Glomerular visceral epithelial cell (primary cell): ENCODE measurements at regions not wholly inside any gene's neighbourhood (a gene's known extent, or its start where the extent isn't known, plus 50 kb on each side); places are given as distances from the start of the nearest gene placed in this dataset.
"Not testable (repeated sequence)": the region's sequence is repeated elsewhere in the genome, so short reads cannot be mapped to it uniquely, and the experiment has no call there.

ENCODE experiments used
- DNase-seq: peaks from one replicate; pipeline ENCODE4 v3.0.0-alpha.2; 2016; ENCODE audit errors: extremely low spot score

DNA sequence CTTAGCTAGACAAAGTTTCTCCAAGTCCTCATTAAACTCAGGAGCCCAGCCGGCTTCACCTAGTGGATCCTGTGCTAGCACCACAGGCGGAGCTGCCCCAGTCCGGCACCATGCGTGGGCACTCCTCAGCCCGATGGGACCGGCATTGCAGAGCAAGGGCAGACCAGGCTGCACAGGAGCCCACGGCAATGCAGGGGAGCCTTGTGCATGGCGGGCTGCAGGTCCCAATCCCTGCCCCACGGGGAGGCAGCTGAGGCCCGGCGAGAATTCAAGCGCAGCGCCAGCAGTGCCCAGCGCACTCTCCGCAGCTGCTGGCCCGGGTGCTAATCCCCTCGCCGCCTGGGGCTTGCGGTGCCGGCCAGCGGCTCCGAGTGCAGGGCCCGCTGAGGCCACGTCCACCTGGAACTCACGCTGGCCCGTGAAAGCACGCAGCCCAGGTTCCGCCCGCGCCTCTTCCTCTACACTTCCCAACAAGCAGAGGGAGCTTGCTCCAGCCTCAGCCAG, 292.3 kb upstream of the EYS start:
- DNase-seq, result no peak

DNA sequence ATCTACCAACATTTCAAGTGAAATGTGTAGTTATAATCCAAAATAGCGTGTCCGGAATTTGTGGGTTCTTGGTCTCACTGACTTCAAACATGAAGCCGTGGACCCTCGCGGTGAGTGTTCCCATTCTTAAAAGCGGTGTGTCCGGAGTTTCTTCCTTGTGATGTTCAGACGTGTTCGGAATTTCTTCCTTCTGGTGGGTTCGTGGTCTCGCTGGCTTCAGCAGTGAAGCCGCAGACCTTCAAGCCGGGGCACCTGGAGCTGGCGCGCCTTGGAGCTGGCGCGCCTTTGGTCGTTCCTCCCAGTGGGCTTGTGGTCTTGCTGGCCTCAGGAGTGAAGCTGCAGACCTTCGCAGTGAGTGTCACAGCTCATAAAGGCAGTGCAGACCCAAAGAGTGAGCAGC, 291.5 kb upstream of the EYS start:
- no peak for DNase-seq

DNA sequence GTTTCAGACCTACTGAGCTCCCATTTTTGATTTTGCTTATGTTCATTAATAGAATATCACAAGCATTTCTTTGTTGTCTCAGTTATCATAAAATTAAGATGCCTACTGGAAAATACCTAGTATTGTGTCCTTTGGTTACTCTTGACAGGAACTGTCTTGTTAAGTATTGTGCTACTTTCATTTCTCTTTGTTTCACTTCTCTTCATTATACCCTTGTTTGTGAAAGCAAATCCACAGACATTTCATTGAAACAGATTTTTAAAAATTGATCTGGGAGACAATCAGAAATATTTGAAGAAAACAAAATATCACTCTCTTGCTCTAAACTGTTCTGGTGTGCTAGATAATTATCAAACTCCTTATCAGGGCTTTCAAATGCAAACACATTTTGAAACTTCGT, 290.5 kb upstream of the EYS start:
- no peak for DNase-seq

DNA sequence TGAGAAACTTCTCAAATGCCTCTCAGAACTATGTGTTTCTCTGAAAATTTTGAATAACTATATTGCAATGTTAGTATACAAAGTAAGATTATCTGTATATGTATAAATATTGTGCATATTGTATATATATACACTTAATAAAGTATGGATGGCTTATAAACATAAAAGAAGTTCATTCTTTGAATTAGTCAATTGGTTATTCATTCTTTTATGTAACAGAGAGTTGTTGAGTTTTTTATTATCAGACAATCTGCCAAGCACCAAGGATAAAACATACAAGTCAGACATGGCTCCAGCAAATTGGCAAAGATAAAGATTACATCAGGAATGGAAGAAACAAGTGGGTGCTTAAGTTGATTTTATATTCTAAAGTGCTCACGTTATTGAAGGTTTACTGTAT, 289.1 kb upstream of the EYS start:
- DNase-seq, result no peak

DNA sequence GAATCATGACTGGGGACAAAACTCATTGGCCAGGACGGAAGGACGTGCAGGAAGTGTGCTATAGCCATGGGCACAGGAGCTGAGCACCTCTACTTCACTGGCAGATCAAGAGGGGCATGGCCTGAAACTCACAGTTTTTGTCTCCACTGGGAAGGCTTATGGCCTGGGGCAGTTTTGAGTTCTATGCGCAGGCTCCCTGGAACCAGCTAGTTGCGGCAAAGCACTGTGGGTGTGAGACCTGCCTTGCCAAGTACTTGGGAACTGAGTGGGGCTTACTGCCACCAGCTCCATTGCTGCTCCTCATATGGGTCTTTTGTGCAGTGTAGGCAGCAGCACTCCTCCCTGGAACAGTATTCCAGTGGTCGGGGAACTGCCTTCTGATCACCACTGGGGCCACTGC, 282.6 kb upstream of the EYS start:
- DNase-seq, result no peak

DNA sequence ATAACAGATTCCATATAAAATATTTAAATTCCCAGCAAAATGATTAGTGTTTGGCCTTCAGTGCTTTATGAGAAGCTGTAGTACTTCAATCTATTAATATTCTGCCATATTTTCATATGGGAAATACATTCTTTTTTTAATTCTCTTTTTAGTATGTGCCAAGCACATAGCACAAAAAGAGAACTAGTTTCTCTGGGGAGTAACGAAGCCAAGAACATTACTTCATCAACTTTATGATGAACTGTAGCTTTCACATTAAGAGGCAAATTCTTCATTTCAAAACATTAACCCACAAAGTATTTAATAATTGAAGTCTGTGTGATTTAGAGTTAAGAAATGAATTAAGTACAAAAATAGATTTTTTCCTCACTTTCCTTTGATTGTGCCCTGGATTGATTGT, 281.0 kb upstream of the EYS start:
- no peak for DNase-seq

DNA sequence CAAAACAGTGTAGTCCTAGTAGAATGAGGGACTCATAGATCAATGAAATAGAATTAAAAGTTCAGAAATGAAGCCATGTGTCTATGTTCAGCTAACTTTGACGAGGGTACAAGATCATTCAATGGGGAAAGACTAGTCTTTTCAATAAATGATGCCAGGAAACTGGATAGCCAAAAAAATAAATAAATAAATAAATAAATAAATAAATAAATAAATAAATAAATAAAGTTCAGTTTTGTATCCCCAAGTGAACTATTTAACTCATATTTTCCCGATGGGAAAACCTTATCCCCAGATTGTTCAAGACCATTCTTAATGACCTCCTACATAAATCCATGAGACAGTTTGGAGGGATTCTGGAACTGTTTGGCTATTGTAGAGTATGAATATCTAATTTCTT, 277.1 kb upstream of the EYS start:
- no peak for DNase-seq

DNA sequence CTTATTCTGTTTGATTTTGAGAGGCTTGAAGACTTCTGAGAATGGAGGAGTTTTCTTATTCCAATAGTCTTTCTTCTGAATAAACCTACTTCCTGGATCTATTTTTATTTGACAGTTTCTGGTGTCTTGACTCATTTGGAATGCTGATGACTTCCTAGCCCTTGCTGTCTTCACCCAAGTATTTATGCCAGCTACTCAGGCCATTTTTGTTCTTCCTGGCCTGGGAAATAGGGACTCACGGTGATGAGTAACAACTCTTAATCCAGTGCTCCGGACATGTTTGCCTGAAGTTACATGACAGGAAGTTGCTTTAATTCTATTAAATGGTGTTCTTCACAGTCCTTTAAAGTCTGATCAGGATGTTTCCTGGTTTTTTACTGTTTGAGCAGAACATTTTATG, 272.1 kb upstream of the EYS start:
- DNase-seq, result no peak

DNA sequence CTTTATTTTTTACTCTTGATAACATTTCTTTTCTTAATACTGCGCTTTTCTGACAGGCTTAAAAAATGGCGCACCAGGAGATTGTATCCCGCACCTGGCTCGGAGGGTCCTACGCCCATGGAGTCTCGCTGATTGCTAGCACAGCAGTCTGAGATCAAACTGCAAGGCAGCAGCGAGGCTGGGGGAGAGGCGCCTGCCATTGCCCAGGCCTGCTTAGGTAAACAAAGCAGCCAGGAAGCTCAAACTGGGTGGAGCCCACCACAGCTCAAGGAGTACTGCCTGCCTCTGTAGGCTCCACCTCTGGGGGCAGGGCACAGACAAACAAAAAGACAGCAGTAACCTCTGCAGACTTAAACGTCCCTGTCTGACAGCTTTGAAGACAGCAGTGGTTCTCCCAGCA, 264.2 kb upstream of the EYS start:
- DNase-seq, result not testable (repeated sequence)

DNA sequence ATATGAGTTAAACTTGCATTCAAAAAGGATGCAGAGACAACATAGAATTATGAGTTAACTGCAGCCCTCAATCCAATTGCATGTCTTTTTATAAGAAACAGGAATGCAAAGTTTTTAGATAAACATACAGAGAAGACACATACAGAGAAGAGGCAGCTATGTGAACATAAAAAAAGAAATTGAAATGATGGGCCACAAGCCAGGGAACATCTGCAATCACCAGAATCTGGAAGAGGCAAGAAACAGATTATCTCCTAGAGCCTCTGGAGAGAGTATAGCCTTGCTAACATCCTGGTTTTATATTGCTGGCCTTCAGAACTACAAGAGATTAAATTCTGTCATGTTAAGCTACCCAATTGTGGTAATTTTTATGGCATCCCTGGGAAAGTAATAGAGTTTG, 257.2 kb upstream of the EYS start:
- DNase-seq, result no peak

DNA sequence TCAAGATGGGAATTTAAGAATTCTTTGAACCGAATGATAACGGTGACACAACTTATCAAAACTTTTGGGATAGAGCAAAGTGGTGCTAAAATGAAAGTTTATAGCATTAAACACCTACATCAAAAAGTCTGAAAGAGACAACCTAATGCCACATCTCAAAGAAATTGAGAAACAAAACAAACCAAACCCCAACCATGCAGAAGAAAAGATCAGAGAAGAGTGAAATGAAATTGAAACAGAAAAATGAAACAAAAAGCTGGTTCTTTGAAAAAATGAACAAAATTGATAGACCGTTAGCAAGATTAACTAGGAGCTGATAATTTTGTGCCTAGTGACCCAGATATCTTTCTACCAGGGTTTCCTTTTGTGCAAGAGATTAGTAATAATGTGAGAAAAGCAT, 248.0 kb upstream of the EYS start:
- DNase-seq, result no peak

DNA sequence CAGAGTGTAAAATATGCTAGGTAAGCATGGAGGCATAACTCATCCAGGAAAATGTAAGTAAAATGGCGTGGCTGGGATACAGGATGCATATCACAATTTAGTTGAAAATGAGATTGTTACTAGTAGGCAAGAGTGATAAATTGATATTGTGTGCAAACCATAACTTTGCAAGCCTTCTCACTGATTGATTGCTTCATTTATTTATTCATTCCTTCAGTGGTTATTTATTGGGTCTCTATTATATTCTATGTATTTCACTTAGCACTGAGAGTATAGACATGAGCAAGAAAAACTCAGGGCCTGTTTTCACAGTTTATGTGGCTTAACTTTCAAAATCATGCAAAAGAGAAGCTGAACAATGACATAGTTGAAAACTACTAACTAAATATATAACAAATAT, 241.0 kb upstream of the EYS start:
- no peak for DNase-seq

DNA sequence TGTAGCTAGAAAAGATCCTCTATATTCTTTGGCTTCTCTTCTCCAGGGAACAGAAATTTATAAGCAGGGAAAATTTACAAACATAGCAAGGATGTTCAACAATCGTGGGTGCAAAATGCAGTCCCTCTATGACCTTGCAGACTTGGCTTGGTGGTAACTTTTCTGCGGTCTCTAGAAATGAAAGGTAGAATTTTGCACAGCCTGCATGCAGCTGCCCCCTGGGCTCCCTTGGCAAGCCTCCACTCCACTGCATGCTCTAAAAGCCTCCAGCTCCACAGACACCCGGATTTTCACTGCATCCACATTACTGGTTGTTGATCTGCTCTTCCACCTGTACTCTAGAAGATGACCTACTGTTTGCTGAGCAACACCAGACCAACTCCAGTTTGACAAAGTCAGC, 236.5 kb upstream of the EYS start:
- DNase-seq, result no peak

DNA sequence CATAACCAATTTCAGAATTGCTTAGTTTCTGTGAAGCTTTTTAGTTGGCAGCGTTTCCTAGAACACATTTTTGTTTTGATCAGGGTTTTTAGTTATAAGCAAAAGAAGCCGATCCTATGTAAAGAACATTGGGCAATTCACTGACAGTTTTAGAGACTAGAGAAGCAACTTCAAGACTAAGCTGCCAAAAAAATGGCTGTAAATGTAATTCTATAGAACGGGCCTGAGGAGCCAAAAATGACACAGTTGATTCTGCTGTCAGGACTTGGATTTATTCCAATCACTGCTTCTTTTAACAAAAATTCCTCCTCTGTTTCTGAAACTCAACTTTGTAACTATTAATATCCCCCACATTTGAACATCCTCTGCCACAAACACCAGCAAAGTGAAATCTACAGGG, 236.0 kb upstream of the EYS start:
- DNase-seq, result no peak

DNA sequence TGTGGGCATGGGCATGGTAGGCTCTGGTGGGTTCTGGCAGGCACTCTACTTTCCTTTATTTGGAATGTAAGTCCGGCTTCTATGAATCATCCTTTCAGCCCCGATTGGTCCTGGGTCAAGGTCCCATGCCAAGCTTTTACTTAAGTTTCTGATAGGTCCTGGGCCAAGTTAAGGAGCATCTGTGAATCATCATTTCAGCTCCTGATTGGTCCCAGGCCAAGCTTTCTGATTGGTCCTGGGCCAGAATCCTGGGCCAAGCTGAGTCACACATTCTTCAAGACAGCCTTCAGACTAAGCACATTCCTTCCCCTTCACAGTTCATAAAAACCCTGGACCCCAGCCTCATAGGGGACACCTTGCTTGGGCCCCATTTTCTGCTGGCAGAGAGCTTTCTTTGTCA, 231.0 kb upstream of the EYS start:
- no peak for DNase-seq

DNA sequence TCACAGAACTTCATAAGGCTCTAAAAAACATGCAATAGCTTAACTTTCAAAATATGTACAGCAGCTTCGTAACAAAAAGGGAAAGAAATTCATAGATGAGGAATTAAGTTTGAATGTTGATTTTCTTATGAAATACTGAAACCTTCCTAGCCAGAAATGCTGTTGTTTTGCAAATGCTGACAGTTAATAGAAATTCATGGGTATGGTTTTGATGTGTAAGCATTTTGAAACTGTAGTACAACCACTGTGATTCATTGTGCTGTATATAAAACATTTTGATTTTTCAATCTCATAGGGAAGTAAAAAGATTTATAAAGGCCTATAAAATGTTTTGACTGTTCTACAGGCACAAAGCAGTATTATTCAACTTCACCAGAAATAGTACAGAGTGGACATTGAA, 228.4 kb upstream of the EYS start:
- DNase-seq, result no peak

DNA sequence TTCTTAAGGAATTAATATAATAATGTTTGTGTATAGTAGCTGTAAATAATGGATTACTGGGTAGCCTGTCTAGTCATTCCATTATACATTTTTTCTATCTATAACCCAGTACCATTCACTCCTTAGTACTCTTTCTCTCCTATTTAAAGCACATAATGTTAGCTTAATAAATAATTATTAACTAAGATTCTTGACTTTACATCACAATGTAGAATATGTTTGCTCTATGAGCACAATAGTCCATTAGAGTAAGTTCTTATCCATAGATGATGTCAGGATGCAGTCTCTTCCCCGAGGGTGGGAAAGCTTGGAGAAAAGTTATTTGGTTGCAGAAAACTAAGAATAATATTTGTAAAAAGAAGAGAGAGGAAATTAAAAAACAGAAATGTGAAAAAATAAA, 226.4 kb upstream of the EYS start:
- no peak for DNase-seq

DNA sequence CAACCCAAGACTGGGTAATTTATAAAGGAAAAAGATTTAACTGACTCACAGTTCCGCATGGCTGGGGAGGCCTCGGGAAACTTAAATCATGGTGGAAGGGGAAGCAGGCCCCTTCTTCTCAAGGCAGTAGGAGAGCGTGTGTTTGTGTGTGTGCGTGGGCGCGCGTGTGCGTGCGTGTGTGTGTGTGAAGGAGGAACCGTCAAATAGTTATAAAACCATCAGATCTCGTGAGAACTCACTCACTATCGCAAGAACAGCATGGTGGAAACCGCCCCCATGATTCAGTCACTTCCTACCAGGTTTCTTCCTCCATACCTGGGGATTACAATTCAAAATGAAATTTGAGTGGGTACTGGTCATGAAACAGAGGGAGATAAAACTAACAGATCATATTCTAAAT, 220.1 kb upstream of the EYS start:
- DNase-seq, result no peak

DNA sequence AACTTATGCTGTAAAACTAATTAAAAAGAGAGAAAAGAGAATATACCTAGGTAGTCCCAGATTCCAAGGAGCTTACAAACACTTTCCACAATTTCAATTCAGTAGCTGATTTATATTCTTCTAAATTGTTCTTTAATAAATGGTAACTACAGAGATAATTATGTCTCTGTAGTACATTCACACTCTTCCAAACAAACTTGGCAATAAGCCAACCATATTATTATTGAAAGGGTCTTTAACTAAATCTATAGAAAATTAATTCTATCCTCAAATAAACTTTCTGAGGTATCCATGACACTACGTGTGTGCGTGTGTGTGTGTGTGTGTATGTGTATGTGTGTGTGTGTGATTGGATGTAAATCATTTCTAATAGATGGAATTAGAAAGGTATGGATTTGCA, 217.4 kb upstream of the EYS start:
- no peak for DNase-seq

DNA sequence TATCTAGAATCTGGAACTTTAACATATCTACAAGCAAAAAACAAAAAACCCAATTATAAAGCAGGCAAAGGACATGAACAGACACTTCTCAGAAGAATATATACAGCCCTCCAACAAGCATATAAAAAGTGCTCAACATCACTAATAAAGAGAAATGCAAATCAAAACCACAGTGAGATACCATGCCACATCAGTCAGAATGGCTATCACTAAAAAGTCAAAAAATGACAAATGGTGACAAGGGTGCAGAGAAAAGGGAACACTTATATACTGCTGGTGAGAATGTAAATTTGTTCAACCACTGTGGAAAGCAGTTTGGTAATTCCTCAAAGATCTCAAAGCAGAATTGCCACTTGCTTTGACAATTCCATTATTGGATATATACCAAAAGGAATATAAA, 215.0 kb upstream of the EYS start:
- DNase-seq, result no peak

DNA sequence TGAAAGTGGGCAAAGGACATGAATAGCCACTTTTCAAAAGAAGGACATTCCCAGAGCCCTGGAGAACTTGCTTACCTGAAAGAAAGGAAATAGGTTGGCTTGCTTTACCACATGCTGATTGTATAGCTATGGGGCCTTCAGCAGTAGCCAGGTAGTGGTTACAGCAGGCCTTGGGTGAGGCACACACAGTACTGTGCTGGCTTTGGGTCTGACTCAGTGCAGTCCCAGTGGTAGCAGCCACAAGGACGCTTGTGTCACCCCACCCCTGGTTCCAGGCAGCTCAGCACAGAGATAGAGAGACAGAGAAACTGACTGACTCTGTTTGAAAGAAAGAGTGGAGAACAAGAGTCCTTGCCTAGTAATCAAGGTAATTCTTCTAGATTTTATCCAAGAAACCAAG, 201.0 kb upstream of the EYS start:
- no peak for DNase-seq

DNA sequence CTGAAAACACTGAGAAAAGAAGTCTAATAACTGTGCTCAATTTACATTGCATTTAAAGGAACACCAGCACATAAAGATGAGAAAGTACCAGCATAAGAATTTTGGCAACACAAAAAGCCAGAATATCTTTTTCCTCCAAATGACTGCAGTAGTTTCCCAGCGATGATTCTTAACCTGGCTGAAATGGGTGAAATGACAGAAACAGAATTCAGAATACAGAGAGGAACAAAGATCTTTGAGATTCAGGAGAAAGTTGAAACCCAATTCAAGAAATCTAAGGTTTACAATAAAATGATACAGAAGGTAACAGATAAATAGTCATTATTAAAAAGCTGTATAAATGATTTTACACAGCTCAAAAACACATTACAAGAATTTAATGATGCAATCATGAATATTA, 197.0 kb upstream of the EYS start:
- no peak for DNase-seq

DNA sequence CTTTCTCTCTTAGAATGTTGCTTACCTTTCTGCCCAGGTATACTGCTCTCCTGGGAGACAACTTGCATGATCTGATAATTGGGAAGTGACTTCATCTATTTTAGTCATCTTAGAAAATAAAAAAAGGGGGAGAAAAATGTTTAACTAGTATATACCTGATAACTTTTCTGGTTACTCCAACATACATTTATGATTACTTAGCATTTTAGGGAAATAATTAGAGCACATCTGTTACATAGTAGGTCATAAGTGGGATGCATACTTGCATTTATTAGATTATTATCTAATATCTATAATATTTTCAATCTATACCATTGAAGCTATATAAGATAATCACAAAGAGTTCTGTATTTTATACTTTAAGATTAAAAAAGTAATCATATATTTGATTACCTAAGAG, 193.9 kb upstream of the EYS start:
- no peak for DNase-seq

DNA sequence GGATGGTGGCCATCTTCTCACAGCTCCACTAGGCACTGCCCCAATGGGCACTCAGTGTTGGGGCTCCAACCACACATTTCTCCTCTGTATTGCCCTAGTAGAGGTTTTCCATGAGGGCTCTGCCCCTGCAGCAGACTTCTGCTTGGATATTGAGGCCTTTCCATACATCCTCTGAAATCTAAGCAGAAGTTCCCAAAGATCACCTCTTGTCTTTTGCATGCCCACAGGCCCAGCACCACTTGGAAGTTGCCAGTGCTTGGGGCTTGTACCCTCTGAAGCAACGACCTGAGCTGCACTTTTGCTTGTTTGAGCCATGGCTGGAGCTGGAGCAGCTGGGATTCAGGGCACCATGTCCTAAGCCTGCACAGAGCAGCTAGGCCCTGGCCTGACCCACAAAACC, 189.1 kb upstream of the EYS start:
- no peak for DNase-seq

DNA sequence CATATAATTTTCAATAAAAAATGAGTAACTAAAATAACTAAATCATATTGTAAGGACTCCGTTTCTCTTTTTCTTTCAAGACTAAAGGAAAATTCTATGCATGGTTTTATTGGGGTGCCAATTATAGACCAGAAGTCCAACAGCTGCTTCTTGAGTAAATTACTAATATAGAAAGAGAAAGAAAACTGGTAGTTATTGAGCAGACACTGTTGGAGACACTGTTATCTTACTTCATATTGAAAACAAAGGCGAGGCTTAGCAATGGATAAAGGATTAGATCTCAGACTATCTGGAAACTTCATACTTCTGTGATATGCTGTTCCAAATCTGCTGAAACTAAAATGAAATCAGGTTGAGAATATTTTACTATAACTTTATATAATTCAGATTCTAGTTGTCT, 169.6 kb upstream of the EYS start:
- no peak for DNase-seq
